ENCODE measurements at regions not wholly inside any gene's neighbourhood (a gene's known extent, or its start where the extent isn't known, plus 50 kb on each side); places are given as distances from the start of the nearest gene placed in this dataset.
"Not testable (repeated sequence)": the region's sequence is repeated elsewhere in the genome, so short reads cannot be mapped to it uniquely, and the experiment has no call there.

DNA sequence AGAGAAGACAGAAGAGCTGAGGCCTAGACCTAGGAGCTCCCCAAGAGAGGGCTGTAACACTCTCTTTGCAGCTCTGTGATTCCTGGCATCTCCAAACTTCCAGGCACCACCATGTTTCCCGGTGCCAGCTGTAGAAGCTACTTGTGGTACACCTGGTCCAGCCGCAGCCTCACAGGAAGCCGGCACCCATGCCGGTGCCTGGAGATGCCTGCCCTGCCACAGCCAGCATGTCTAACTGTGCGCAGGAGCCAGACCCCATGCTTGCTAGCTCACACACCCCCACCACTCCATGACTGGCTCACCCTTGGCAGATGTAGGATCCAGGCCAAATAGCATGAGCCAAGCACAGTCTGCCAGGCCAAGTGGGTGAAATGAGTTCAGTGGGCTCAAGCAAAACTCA is 211.7 kb upstream of the GNAI1 start:
- H3K4me1 ChIP-seq (ENCODE audit: control insufficient read depth, insufficient read depth, low read length, unreplicated experiment) = peaks cover 17% of the 10 kb centered on the region
- H3K27ac ChIP-seq (ENCODE audit: low read depth, low read length) = no peak overlapping the region
- H3K36me3 ChIP-seq (ENCODE audit: insufficient read depth, low read length) = no peaks in the 10 kb centered on the region
- H3K4me3 ChIP-seq (ENCODE audit: low read depth, low read length) = no peak overlapping the region
- H2AFZ ChIP-seq (ENCODE audit: low read length, unreplicated experiment) = no peak overlapping the region
- no peaks in the 10 kb centered on the region for H3K27me3 ChIP-seq (ENCODE audit: insufficient read depth, low read length)
- H3K79me2 ChIP-seq (ENCODE audit: control insufficient read depth, insufficient read depth, low read length, unreplicated experiment) = no peaks in the 10 kb centered on the region

- no peak overlapping the region for H3K27ac ChIP-seq (ENCODE audit: low read depth, low read length)
- H3K36me3 ChIP-seq (ENCODE audit: insufficient read depth, low read length) = no peaks in the 10 kb centered on the region
- H3K4me3 ChIP-seq (ENCODE audit: low read depth, low read length) = no peak overlapping the region
- H3K27me3 ChIP-seq (ENCODE audit: insufficient read depth, low read length) = no peaks in the 10 kb centered on the region
- H3K79me2 ChIP-seq (ENCODE audit: control insufficient read depth, insufficient read depth, low read length, unreplicated experiment) = no peaks in the 10 kb centered on the region
- H3K4me1 ChIP-seq (ENCODE audit: control insufficient read depth, insufficient read depth, low read length, unreplicated experiment) = peaks cover 17% of the 10 kb centered on the region
- H2AFZ ChIP-seq (ENCODE audit: low read length, unreplicated experiment) = no peak overlapping the region
Observed at GRCh38 chr7:79921976-79922375, 212.7 kb upstream of the GNAI1 start.

- not testable (repeated sequence) for H3K27me3 ChIP-seq (ENCODE audit: insufficient read depth, low read length); H3K4me1 ChIP-seq (ENCODE audit: control insufficient read depth, insufficient read depth, low read length, unreplicated experiment); H3K4me3 ChIP-seq (ENCODE audit: low read depth, low read length); H3K79me2 ChIP-seq (ENCODE audit: control insufficient read depth, insufficient read depth, low read length, unreplicated experiment); H3K27ac ChIP-seq (ENCODE audit: low read depth, low read length); H3K36me3 ChIP-seq (ENCODE audit: insufficient read depth, low read length); H2AFZ ChIP-seq (ENCODE audit: low read length, unreplicated experiment)
Observed at GRCh38 chr7:79918632-79919031, 216.0 kb upstream of the GNAI1 start.

- H3K36me3 ChIP-seq (ENCODE audit: insufficient read depth, low read length); H3K27me3 ChIP-seq (ENCODE audit: insufficient read depth, low read length); H3K27ac ChIP-seq (ENCODE audit: low read depth, low read length); H3K4me3 ChIP-seq (ENCODE audit: low read depth, low read length); H3K4me1 ChIP-seq (ENCODE audit: control insufficient read depth, insufficient read depth, low read length, unreplicated experiment); H3K79me2 ChIP-seq (ENCODE audit: control insufficient read depth, insufficient read depth, low read length, unreplicated experiment); H2AFZ ChIP-seq (ENCODE audit: low read length, unreplicated experiment): not testable (repeated sequence)
Observed at GRCh38 chr7:79915346-79915745, 219.3 kb upstream of the GNAI1 start.

GRCh38 chr7:79912213-79912633 is 222.4 kb upstream of the GNAI1 start:
- no peak overlapping the region for H3K4me3 ChIP-seq (ENCODE audit: low read depth, low read length)
- H3K27me3 ChIP-seq (ENCODE audit: insufficient read depth, low read length) = no peaks in the 10 kb centered on the region
- H3K79me2 ChIP-seq (ENCODE audit: control insufficient read depth, insufficient read depth, low read length, unreplicated experiment) = no peaks in the 10 kb centered on the region
- no peak overlapping the region for H2AFZ ChIP-seq (ENCODE audit: low read length, unreplicated experiment)
- no peak overlapping the region for H3K27ac ChIP-seq (ENCODE audit: low read depth, low read length)
- H3K4me1 ChIP-seq (ENCODE audit: control insufficient read depth, insufficient read depth, low read length, unreplicated experiment) = no peaks in the 10 kb centered on the region
- H3K36me3 ChIP-seq (ENCODE audit: insufficient read depth, low read length) = no peaks in the 10 kb centered on the region

DNA sequence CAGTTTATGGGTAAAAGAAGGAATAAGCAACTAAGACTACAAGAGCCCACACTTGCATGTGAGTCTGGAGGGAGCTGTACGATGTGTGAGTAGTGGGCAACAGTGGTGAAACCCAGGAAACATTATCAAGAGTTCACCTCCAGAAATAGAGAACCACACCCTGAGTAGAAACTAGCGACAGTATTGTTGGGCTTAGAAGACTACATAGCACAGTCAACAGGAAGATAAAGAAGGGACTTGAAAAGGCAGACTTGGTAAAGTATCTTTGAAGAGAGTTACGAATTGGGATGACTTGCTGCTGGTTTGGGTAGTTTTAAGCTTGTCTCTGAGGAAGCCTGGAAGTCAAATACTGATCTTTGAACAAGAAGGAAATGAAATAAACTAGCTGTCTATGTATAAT is 223.2 kb upstream of the GNAI1 start:
- H3K4me1 ChIP-seq (ENCODE audit: control insufficient read depth, insufficient read depth, low read length, unreplicated experiment) = no peaks in the 10 kb centered on the region
- no peak overlapping the region for H2AFZ ChIP-seq (ENCODE audit: low read length, unreplicated experiment)
- H3K4me3 ChIP-seq (ENCODE audit: low read depth, low read length) = no peak overlapping the region
- no peaks in the 10 kb centered on the region for H3K36me3 ChIP-seq (ENCODE audit: insufficient read depth, low read length)
- H3K27ac ChIP-seq (ENCODE audit: low read depth, low read length) = no peak overlapping the region
- no peaks in the 10 kb centered on the region for H3K79me2 ChIP-seq (ENCODE audit: control insufficient read depth, insufficient read depth, low read length, unreplicated experiment)
- H3K27me3 ChIP-seq (ENCODE audit: insufficient read depth, low read length) = no peaks in the 10 kb centered on the region

DNA sequence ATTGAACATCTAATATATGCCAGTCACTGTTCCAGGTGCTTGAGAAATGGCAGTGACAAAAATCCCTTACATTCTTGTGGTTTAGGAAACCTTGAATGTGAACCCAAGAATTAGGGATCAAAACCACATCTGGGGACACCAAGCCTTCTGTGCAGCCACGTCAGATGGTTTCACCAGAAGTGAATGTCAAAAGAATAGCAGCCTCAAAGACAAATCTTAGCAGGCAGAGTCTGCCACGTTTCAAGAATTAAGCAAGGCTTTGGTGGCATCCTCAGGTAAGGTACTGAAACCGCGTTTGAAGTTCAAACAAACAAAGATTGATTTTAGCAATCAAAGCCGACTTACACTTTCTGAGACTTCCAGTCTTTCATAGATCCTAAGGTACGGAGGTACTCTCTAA is 225.5 kb upstream of the GNAI1 start:
- H2AFZ ChIP-seq (ENCODE audit: low read length, unreplicated experiment) = no peak overlapping the region
- no peak overlapping the region for H3K27ac ChIP-seq (ENCODE audit: low read depth, low read length)
- no peaks in the 10 kb centered on the region for H3K79me2 ChIP-seq (ENCODE audit: control insufficient read depth, insufficient read depth, low read length, unreplicated experiment)
- H3K4me3 ChIP-seq (ENCODE audit: low read depth, low read length) = no peak overlapping the region
- no peaks in the 10 kb centered on the region for H3K27me3 ChIP-seq (ENCODE audit: insufficient read depth, low read length)
- no peaks in the 10 kb centered on the region for H3K36me3 ChIP-seq (ENCODE audit: insufficient read depth, low read length)
- no peaks in the 10 kb centered on the region for H3K4me1 ChIP-seq (ENCODE audit: control insufficient read depth, insufficient read depth, low read length, unreplicated experiment)

DNA sequence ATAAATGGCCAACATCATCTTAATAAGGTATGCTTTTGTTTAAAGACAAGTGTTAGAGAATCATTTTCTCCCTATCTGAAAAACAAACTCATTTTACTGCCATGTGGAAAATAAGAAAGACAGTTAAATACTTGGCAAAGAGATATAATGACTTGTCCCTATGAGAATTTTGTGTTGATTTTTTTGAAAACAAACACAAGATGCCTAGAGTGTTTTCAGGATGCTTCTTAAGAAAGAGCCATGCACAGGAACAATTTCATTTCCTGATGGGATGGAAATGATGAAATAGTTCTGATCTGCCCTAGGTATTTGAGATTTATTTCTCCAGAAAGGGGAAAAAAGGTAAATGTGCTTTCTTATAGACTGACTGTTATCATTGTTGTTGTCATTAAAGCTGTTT is 237.5 kb upstream of the GNAI1 start:
- no peak overlapping the region for H3K27ac ChIP-seq (ENCODE audit: low read depth, low read length)
- no peak overlapping the region for H3K4me3 ChIP-seq (ENCODE audit: low read depth, low read length)
- no peaks in the 10 kb centered on the region for H3K27me3 ChIP-seq (ENCODE audit: insufficient read depth, low read length)
- H3K36me3 ChIP-seq (ENCODE audit: insufficient read depth, low read length) = no peaks in the 10 kb centered on the region
- H3K4me1 ChIP-seq (ENCODE audit: control insufficient read depth, insufficient read depth, low read length, unreplicated experiment) = peaks cover 21% of the 10 kb centered on the region
- no peak overlapping the region for H2AFZ ChIP-seq (ENCODE audit: low read length, unreplicated experiment)
- H3K79me2 ChIP-seq (ENCODE audit: control insufficient read depth, insufficient read depth, low read length, unreplicated experiment) = no peaks in the 10 kb centered on the region

- Histone ChIP-seq H3K36me3 (ENCODE audit: insufficient read depth, low read length) (no peaks in the 10 kb centered on the region), H3K27me3 (ENCODE audit: insufficient read depth, low read length) (no peaks in the 10 kb centered on the region), H3K4me1 (ENCODE audit: control insufficient read depth, insufficient read depth, low read length, unreplicated experiment) (peaks cover 21% of the 10 kb centered on the region), H3K79me2 (ENCODE audit: control insufficient read depth, insufficient read depth, low read length, unreplicated experiment) (no peaks in the 10 kb centered on the region), H2AFZ (ENCODE audit: low read length, unreplicated experiment) (peak overlapping the region; percentile 34), H3K27ac (ENCODE audit: low read depth, low read length) (peak overlapping the region; percentile 38), H3K4me3 (ENCODE audit: low read depth, low read length) (no peak overlapping the region)
Observed at GRCh38 chr7:79893991-79894390, 240.6 kb upstream of the GNAI1 start.

GRCh38 chr7:79882922-79883321 is 251.7 kb upstream of the GNAI1 start:
- Histone ChIP-seq H3K79me2 (ENCODE audit: control insufficient read depth, insufficient read depth, low read length, unreplicated experiment) (no peaks in the 10 kb centered on the region), H2AFZ (ENCODE audit: low read length, unreplicated experiment) (no peak overlapping the region), H3K36me3 (ENCODE audit: insufficient read depth, low read length) (no peaks in the 10 kb centered on the region), H3K4me3 (ENCODE audit: low read depth, low read length) (no peak overlapping the region), H3K27me3 (ENCODE audit: insufficient read depth, low read length) (no peaks in the 10 kb centered on the region), H3K27ac (ENCODE audit: low read depth, low read length) (no peak overlapping the region), H3K4me1 (ENCODE audit: control insufficient read depth, insufficient read depth, low read length, unreplicated experiment) (no peaks in the 10 kb centered on the region)

- Histone ChIP-seq H3K4me3 (ENCODE audit: low read depth, low read length) (no peak overlapping the region), H3K36me3 (ENCODE audit: insufficient read depth, low read length) (no peaks in the 10 kb centered on the region), H3K27me3 (ENCODE audit: insufficient read depth, low read length) (no peaks in the 10 kb centered on the region), H2AFZ (ENCODE audit: low read length, unreplicated experiment) (no peak overlapping the region), H3K27ac (ENCODE audit: low read depth, low read length) (no peak overlapping the region), H3K4me1 (ENCODE audit: control insufficient read depth, insufficient read depth, low read length, unreplicated experiment) (no peaks in the 10 kb centered on the region), H3K79me2 (ENCODE audit: control insufficient read depth, insufficient read depth, low read length, unreplicated experiment) (no peaks in the 10 kb centered on the region)
Observed at GRCh38 chr7:79880312-79880711, 254.3 kb upstream of the GNAI1 start.

Data from ACC112 (cell line).